Fibroblast of the aortic adventitia (primary cell): ENCODE measurements at regions not wholly inside any gene's neighbourhood (a gene's known extent, or its start where the extent isn't known, plus 50 kb on each side); places are given as distances from the start of the nearest gene placed in this dataset.

Experiments used
- DNase-seq: peaks from one replicate; pipeline ENCODE4 v3.0.0-alpha.2; 2010; ENCODE audit warnings: low read depth
- H3K4me3 ChIP-seq: 2 replicates; pipeline ENCODE4 v1.5.1; 2011; ENCODE audit warnings: low read depth, mild to moderate bottlenecking, control low read depth, low read length, moderate library complexity
- TF ChIP-seq, protein P1 (sequence below): IDR thresholded peaks from 2 replicates; pipeline ENCODE4 v1.5.1; 2011; ENCODE audit warnings: mild to moderate bottlenecking, low read length, control low read depth, inconsistent platforms; ENCODE audit not compliant: insufficient read depth

DNA sequence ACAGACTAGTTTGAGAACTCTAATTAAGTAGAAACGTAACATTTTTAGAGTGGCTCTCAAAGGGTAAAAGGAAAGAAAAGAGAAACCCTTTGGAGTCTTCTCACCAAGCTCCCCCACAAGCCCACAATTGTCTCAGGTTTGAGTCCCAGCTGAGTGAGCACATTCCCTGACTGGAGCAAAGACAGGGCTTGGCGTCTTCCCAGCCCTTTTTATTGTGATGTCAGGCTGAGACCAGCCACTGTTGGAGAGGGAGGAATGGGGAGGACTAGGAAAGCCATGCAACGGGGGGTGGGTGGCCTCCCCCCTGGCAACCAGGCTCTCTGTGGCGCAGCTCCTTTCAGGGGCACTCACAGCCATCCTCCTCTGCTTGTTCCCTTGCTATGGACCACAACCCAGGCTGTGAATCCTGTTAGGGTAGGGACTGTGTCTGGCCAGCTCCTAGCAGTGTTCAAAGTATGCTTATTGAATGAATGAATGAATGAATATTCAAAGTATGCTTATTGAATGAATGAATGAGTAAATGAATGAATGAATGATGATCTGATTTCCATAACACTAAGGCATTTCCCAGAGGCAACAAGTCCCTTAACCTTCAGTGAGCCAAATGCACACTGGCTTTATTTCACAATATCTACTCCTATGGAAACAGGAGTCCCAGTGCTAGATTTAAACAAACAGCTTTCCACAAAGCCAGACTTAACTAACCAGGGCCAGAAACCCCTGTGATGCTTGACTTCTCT lies 413.3 kb downstream of the MID1IP1 start:
- TF ChIP-seq, protein P1, sequence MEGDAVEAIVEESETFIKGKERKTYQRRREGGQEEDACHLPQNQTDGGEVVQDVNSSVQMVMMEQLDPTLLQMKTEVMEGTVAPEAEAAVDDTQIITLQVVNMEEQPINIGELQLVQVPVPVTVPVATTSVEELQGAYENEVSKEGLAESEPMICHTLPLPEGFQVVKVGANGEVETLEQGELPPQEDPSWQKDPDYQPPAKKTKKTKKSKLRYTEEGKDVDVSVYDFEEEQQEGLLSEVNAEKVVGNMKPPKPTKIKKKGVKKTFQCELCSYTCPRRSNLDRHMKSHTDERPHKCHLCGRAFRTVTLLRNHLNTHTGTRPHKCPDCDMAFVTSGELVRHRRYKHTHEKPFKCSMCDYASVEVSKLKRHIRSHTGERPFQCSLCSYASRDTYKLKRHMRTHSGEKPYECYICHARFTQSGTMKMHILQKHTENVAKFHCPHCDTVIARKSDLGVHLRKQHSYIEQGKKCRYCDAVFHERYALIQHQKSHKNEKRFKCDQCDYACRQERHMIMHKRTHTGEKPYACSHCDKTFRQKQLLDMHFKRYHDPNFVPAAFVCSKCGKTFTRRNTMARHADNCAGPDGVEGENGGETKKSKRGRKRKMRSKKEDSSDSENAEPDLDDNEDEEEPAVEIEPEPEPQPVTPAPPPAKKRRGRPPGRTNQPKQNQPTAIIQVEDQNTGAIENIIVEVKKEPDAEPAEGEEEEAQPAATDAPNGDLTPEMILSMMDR, result no peak
- H3K4me3 ChIP-seq, result no peak overlapping the region
- DNase-seq, result no peak

DNA sequence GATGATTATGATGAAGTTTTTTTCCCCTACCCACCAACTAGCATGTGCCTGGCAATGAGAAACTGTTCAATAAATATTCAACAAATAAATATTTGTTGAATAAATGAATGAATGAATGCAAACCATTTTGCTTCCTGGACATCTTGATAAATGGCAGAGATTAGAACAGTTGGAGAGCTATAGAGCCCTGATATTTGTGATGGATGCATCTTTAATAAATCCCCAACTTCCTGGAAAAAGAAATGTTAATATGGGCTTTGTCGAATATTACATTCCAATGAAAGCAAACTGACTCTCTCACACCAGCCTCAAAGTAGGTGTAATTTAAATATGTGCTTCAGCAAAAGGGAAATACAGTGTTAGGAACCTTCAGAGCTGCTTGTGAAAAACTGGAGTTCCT lies 419.7 kb downstream of the MID1IP1 start:
- DNase-seq, result no peak
- TF ChIP-seq, protein P1, result no peak
- H3K4me3 ChIP-seq, result no peak overlapping the region

DNA sequence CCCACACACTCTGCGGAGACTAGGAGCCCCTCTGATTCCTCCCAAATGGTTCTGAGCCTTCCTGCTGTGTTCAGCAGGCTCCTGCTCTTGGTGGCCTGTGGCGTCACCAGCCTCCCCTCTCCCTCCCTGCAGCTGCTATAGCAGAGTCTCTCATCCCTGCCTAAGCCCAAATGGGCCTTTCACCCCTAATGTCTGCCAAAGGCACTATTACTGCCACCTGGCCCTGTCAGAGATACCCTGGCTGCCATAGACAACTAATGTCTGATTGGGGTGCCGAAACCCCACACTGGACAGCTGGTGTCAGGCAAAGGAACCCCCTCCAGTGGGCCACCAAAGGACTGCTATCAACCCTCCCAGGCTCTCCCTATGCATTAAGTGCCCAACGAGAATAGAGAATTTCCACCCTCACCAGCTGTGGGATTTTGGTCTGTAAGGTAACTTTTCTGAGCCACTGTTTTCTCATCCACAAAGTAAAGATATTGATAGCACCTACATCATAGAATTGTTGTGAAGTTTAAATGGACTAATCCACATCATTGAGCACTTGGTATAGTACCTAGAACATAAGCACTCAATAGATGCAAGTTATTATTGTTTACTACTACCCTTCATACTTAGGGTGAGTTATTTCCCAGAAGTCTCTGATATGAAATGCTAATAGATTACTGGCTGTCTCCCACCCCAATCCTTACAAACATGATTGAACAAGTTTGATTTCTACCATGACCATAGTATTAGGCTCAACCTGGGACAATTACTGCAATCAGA lies 421.3 kb downstream of the MID1IP1 start:
- DNase-seq, result no peak
- H3K4me3 ChIP-seq, result no peak overlapping the region
- TF ChIP-seq, protein P1, result no peak

DNA sequence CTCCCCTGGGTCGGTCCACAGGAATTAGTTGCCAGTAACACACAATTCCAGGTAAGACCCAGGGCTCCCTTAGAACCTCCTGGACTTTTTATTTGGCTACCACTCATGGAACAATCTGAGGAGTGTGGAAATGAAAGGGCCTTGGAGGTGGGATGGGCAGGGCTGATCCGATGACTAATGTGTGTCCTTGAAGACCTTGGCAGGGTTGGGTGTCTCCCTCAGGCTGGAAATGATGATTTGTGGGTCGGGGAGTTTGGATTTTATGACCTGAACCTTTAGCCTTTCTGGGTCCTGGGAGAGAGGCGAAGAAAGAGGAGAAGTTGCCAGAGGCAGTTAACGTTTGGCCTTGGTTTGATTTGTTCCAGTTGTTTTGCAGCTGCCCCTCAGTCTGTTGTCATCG lies 425.0 kb downstream of the MID1IP1 start:
- H3K4me3 ChIP-seq, result no peak overlapping the region
- no peak for DNase-seq
- TF ChIP-seq, protein P1, result no peak

DNA sequence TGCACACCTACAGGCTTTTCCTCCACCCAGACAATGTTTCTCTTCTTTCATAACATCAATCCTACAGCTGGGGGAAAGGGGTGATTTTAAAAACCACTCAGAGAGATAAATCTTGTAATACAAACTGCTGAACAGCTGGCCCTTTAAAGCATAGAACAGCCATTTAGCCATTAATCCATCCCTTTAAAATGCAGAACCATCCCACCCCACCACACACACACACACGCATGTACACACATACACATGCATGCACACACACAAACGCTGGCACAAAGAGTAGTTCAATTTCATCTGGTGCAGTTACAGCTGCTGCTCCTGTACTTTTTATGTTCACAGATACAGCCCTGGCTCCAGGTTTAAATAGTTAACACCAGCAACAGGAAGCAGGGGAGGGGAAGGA lies 426.1 kb downstream of the MID1IP1 start:
- TF ChIP-seq, protein P1, result no peak

DNA sequence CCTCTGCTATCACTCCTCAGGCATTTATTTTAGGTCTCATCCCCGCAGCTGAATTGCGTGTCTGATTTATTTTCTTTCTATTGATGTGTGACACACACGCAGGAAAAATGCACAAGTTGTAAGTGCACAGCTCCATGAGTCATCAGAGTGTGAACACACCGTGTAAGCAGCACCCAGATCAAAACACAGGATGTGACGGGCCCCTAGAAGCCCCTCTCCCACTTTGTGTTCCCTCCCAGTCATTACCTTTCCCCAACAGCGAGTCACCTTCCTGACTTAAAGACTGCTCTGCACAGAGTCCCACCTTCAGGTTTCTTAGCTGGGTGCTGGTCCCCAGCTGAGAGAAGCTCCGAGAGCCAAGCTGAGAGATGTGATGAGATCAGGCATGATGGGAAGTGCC lies 436.7 kb downstream of the MID1IP1 start:
- TF ChIP-seq, protein P1, result no peak
- H3K4me3 ChIP-seq, result no peak overlapping the region
- no peak for DNase-seq

More for the DNA sequence above, 426.1 kb downstream of the MID1IP1 start:
- no peak for DNase-seq
- H3K4me3 ChIP-seq, result no peak overlapping the region
